Right atrium auricular region (tissue), 2 donors: ENCODE measurements at regions not wholly inside any gene's neighbourhood (a gene's known extent, or its start where the extent isn't known, plus 50 kb on each side); places are given as distances from the start of the nearest gene placed in this dataset.

Experiments
- DNase-seq: peaks from one replicate; pipeline ENCODE4 v3.0.0-alpha.2; 2019; ENCODE audit warnings: low spot score
- H3K27ac ChIP-seq, 2 donors: fragments of 200-600 bp; sonication (generic); 1 replicate in 1 of 2; 2 replicates in 1 of 2; pipeline ENCODE4 v1.5.1; 2016 to 2019
- H3K27me3 ChIP-seq, 2 donors: fragments of 200-600 bp; sonication (generic); one replicate each; pipeline versions ENCODE4 v1.5.1 to v1.6.0; 2017 to 2019
- H3K36me3 ChIP-seq: fragments of 200-600 bp; sonication (generic); one replicate; pipeline ENCODE4 v1.5.1; 2016
- H3K4me1 ChIP-seq, 2 donors: fragments of 200-600 bp; sonication (generic); one replicate each; pipeline versions ENCODE4 v1.5.1 to v1.6.0; 2017 to 2019
- H3K4me3 ChIP-seq, 2 donors: fragments of 200-600 bp; sonication (generic); 1 replicate in 1 of 2; 2 replicates in 1 of 2; pipeline ENCODE4 v1.5.1; 2017 to 2019; ENCODE audit warnings: mild to moderate bottlenecking in 1 of 2, moderate library complexity in 1 of 2
- H3K9me3 ChIP-seq, 2 donors: fragments of 200-600 bp; sonication (generic); one replicate each; pipeline ENCODE4 v1.5.1; 2019
- CTCF ChIP-seq, 2 donors: fragments of 200-600 bp; sonication (generic); IDR thresholded peaks; one replicate each; pipeline ENCODE4 v1.5.1; 2019; ENCODE audit warnings: antibody characterized with exemption in 2 of 2

DNA sequence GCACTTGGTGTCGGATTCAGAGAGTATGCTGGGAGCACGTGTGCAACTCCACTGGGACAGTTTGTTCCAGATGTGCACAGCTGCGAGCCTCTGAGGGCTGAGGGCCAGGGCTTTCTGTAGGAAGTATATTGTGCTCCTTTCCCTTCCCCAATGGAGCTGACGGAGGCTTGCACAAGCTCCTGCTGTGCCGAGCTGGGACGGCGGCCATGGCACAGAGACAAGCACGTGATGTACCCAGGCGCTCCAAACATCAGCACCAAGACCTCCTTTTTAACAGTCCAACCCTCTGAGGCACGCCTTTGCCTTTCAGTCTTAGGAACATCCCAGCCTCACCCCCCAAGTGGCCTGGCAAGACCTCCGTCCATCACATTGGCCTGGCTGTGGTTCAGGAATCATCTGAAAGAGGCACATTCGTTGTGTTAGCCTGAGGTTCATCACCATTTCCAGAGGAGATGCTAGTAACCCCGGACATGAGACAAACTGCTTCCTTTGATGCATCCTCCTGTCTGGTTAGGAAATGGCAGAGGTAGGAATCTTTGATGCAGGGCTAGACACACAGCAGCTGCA lies 339.2 kb upstream of the KAZN start:
- no peaks in the 10 kb centered on the region for H3K9me3 ChIP-seq
- H3K4me3 ChIP-seq: no peak overlapping the region
- no peaks in the 10 kb centered on the region for H3K36me3 ChIP-seq
- TF ChIP-seq CTCF (IDR thresholded peaks at IDR 0.05): no peak
- peak; percentile 93 for DNase-seq
- no peaks in the 10 kb centered on the region for H3K27me3 ChIP-seq
- peak overlapping the region in 1 of 2 donors; percentile 62 for H3K27ac ChIP-seq
- no peaks in the 10 kb centered on the region for H3K4me1 ChIP-seq

DNA sequence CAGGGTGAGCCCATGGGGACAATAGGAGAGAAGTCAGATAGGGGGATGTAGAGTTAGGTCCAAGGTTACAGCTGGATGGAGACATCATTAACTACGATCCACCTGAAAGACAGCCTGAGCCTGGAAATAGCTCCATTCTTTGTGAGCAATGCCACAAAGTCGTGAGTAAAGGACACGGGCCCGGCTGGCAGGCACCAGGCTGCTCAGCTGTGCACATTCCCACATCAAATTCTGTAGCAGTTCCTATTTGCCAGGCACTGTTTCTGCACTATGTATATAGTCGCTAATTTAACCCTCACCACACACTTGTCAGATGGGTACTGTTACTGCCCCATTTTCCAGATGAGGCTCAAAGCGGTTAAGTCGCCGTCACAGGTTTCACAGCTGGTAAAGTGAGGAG lies 338.0 kb upstream of the KAZN start:
- H3K27ac ChIP-seq: no peak overlapping the region
- no peaks in the 10 kb centered on the region for H3K9me3 ChIP-seq
- H3K27me3 ChIP-seq: no peaks in the 10 kb centered on the region

GRCh38 chr1:14261395-14261794 lies 337.1 kb upstream of the KAZN start:
- H3K27ac ChIP-seq: no peak overlapping the region
- no peak overlapping the region for H3K4me3 ChIP-seq
- no peaks in the 10 kb centered on the region for H3K27me3 ChIP-seq
- DNase-seq: no peak
- no peak for TF ChIP-seq CTCF (IDR thresholded peaks at IDR 0.05)
- no peaks in the 10 kb centered on the region for H3K36me3 ChIP-seq
- no peaks in the 10 kb centered on the region for H3K4me1 ChIP-seq
- no peaks in the 10 kb centered on the region for H3K9me3 ChIP-seq

More for the DNA sequence above, 338.0 kb upstream of the KAZN start:
- H3K4me3 ChIP-seq: no peak overlapping the region
- no peak for DNase-seq
- TF ChIP-seq CTCF (IDR thresholded peaks at IDR 0.05): no peak
- no peaks in the 10 kb centered on the region for H3K4me1 ChIP-seq
- H3K36me3 ChIP-seq: no peaks in the 10 kb centered on the region

- H3K36me3 ChIP-seq: no peaks in the 10 kb centered on the region
- H3K4me3 ChIP-seq: no peak overlapping the region
- H3K27me3 ChIP-seq: no peaks in the 10 kb centered on the region
- H3K27ac ChIP-seq: no peak overlapping the region
- no peak for DNase-seq
- no peaks in the 10 kb centered on the region for H3K4me1 ChIP-seq
- H3K9me3 ChIP-seq: no peaks in the 10 kb centered on the region
- no peak for TF ChIP-seq CTCF (IDR thresholded peaks at IDR 0.05)
These were observed 335.8 kb upstream of the KAZN start for GRCh38 chr1:14262637-14263036.

DNA sequence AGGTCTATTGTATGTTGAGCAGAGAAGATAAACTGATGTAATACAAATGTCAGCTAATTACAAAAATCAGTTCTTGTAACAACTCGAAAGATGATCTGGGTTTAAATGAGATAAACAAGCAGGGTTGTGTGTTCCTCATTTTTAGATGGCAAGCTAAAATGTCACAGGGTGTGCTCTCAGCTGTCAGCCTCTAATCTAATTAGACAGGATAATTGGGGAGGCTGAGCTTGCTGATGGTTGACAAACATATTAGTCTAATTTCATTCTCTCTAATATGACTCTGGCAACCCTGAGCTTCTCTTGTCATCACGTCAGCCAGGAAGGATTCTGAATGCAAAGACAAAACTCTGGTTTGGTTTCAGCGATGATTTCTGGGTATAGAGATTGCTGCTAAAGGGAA lies 335.3 kb upstream of the KAZN start:
- H3K27ac ChIP-seq: no peak overlapping the region
- TF ChIP-seq CTCF (IDR thresholded peaks at IDR 0.05): no peak
- no peak for DNase-seq
- H3K9me3 ChIP-seq: no peaks in the 10 kb centered on the region
- no peaks in the 10 kb centered on the region for H3K4me1 ChIP-seq
- H3K4me3 ChIP-seq: no peak overlapping the region
- no peaks in the 10 kb centered on the region for H3K27me3 ChIP-seq
- no peaks in the 10 kb centered on the region for H3K36me3 ChIP-seq

- Histone ChIP-seq H3K4me3 (no peak overlapping the region), H3K9me3 (no peaks in the 10 kb centered on the region), H3K27ac (no peak overlapping the region), H3K36me3 (no peaks in the 10 kb centered on the region), H3K4me1 (no peaks in the 10 kb centered on the region), H3K27me3 (no peaks in the 10 kb centered on the region)
- no peak for TF ChIP-seq CTCF (IDR thresholded peaks at IDR 0.05)
- no peak for DNase-seq
These were observed 334.8 kb upstream of the KAZN start for GRCh38 chr1:14263671-14264070.
